GM19043 (cell line): ENCODE measurements at regions not wholly inside any gene's neighbourhood (a gene's known extent, or its start where the extent isn't known, plus 50 kb on each side); places are given as distances from the start of the nearest gene placed in this dataset.
"Not testable (repeated sequence)": the region's sequence is repeated elsewhere in the genome, so short reads cannot be mapped to it uniquely, and the experiment has no call there.

Source experiments
- ATAC-seq: cut with Tn5 transposase; IDR thresholded peaks from one replicate; pipeline ENCODE4 v1.9.1; 2021; ENCODE audit warnings: low read depth; ENCODE audit not compliant: unreplicated experiment

DNA sequence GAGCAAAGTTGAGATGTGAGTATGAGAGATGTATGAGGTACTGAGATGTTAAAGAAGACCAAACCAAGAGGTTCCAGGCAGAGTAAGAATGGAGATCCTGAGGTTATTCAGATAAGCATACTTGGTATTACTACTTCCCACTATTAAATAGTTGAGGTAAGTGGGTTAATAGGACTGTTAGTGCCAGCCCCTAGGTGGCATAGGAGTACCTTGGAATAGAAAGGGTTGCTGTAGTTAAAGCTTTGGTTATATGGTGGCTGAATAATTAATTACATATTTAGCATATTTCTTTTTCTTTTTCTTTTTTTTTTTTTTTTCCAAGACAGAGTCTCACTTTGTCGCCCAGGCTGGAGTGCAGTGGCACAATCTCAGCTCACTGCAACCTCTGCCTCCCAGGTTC is 397.9 kb upstream of the TMPRSS15 start:
- ATAC-seq, result no peak

GRCh38 chr21:18803624-18804023 is 400.0 kb upstream of the TMPRSS15 start:
- no peak for ATAC-seq

GRCh38 chr21:18810136-18810535 is 406.6 kb upstream of the TMPRSS15 start:
- ATAC-seq, result no peak

DNA sequence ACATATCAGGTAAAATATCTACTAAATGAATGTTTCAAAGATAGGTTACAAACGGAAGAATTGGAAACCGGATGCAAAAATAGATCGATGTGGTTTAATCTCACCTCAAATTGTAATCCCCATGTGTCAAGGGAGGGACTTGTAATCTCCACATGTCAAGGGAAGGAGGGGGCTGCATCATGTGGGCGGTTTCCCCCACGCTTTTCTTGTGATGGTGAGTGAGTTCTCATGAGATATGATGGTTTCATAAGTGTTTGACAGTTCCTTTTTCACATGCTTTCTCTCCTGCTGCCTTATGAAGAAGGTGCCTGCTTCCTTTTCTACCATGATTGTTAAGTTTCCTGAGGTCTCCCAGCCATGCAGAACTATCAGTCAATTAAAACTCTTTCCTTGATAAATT is 408.7 kb upstream of the TMPRSS15 start:
- no peak for ATAC-seq

DNA sequence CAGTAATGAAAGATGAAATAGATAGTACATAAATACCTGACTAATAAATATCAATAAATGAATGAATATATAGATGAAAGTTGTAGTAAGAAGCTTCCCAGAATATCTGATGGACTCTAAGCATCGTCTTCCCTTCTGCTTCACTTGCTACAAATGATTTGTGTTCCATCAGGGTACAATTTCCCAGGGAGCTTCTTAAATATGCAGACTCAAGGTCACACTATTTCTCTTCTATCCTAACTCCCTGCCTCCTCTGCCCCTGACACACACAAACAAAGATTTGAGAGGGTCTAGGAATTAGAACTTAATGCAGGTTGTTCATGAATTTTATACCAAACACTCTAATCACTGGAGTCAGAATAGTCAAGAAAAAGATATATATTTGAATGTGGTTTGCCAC is 415.9 kb upstream of the TMPRSS15 start:
- ATAC-seq, result no peak

DNA sequence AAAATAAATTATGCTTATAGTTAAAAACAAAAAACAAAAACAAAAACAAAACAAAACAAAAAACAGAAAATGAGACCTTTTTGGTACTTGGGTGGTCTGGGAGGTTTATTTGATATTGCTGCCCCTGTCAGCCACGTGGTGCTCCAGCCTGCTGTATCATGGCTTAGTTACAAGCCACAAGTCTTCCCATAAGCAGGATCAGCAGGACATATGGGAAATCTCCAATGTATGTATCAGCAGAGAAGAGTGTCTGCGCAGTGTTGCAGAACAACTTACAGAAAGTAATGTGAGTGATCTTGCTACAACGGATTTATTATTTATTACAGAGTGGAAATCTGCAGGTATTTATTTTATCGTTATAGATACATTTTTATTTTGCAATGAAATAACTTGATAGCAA is 423.0 kb upstream of the TMPRSS15 start:
- no peak for ATAC-seq

GRCh38 chr21:18831942-18832676 is 428.5 kb upstream of the TMPRSS15 start:
- ATAC-seq, result no peak

- ATAC-seq, result no peak
Measured at GRCh38 chr21:18832950-18833349, 429.4 kb upstream of the TMPRSS15 start.

DNA sequence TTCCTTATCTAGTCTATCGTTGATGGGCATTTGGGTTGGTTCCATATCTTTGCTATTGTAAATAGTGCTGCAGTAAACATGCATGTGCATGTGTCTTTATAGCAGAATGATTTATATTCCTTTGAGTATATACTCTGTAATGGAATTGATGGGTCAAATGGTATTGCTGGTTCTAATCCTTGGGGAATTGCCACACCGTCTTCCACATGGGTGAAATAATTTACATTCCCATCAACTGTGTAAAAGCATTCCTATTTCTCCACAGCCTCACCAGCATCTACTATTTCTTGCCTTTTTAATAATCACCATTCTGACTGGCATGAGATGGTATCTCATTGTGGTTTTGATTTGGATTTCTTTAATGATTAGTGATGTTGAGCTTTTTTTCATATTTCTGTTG is 430.5 kb upstream of the TMPRSS15 start:
- not testable (repeated sequence) for ATAC-seq

- no peak for ATAC-seq
Measured at GRCh38 chr21:18840239-18840638, 436.7 kb upstream of the TMPRSS15 start.

- not testable (repeated sequence) for ATAC-seq
Measured at GRCh38 chr21:18857606-18858005, 454.0 kb upstream of the TMPRSS15 start.

- ATAC-seq, result no peak
Measured at GRCh38 chr21:18869104-18869503, 465.5 kb upstream of the TMPRSS15 start.

GRCh38 chr21:18877917-18878316 is 474.3 kb upstream of the TMPRSS15 start:
- ATAC-seq, result no peak

GRCh38 chr21:18887922-18888602 is 484.5 kb upstream of the TMPRSS15 start:
- no peak for ATAC-seq

DNA sequence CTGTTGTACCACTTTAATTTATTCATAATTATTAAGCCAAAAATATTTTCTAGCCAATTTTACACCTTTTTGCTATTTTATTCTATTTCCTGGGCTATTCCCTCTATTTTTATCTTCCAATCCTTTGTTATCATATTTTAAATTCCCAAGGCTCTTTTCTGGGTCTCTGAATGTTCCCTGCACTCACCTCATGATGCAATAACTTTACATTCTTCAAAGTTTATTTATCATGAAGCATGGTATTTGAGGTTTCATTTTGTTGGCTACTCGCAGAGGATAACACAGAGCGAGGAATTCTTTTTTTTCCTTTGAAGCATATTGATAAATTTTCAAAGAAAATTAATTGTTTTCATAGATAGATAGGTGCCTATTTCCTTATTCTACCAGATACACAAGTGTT is 489.8 kb upstream of the TMPRSS15 start:
- ATAC-seq, result no peak

DNA sequence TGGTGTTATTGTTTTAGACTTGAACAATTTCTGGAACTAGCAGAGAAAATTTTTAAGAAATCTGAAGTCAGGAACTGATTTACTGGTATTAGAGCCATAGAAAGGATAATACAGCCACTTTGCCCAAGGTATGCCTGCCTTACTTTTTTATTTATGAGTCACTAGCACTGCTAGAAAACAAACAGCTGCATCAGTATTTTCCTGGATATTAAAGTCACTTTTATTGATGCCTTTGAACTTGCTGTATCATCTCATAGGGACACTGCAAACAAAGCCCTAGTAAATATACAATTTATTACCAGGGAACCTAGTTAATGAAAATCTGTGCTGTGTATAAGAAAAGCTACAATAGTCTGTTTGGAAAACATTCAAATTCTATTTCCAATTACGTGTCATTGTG is 490.8 kb upstream of the TMPRSS15 start:
- ATAC-seq, result no peak

DNA sequence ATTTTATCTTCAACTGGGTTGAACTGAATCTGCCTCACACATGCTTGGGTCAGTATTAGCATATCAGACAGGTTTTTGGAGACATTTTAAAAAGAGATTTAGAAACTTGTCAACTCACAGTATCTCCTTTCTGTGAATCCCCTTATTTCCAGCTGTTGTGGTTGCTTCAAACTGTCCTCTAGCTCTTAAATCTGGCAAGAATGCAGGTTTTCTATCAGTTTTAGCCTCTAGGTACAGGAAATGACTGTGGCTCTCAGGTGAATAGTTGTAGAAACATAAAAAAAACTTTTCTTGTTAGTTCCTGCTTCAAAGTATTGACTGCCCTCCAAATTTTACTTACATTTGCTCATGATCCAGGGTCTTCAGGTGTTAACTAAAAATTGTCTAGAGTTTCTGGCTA is 495.7 kb upstream of the TMPRSS15 start:
- no peak for ATAC-seq

GRCh38 chr21:18902660-18903059 is 499.1 kb upstream of the TMPRSS15 start:
- no peak for ATAC-seq

- no peak for ATAC-seq
Measured at GRCh38 chr21:18907076-18907475, 503.5 kb upstream of the TMPRSS15 start.

DNA sequence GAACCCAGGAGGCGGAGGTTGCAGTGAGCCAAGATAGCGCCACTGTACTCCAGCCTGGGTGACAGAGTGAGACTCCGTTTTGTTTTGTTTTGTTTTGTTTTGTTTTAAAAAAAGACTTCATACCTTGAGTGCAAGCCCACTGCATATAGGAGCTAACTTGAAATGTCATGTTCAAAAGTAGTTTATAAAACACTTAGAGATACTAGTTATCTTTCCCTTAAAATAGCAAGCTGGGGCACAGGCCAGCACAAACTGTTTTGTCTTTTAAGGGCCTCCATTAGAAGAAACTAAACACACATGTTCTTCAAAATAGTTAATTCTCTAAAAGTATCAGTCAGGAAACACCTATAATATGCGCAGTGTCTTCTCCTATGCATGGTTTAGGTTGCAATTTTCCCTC is 505.1 kb upstream of the TMPRSS15 start:
- ATAC-seq, result no peak

GRCh38 chr21:18913914-18914313 is 510.3 kb upstream of the TMPRSS15 start:
- ATAC-seq, result no peak

DNA sequence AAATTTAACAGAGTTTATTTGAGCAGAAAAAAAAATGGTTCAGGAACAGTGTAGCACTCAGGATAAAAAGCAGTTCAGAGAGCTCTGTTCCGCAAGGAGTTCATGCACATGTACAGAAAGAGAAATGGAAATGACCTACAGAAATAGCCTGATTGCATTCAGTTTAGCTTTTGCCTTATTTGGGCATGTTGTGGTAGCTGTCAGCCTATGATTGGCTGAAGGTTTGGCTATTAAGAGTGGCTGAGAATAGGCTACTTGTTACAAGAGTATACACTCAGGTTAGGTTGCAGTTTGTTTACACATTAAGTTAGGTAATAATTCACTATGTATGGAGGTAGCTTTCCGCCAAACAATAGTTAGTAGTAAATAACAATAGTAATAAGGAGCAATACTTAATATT is 511.0 kb upstream of the TMPRSS15 start:
- no peak for ATAC-seq
